DOHH2 (cell line): ENCODE measurements at regions not wholly inside any gene's neighbourhood (a gene's known extent, or its start where the extent isn't known, plus 50 kb on each side); places are given as distances from the start of the nearest gene placed in this dataset.
"Not testable (repeated sequence)": the region's sequence is repeated elsewhere in the genome, so short reads cannot be mapped to it uniquely, and the experiment has no call there.

ENCODE experiments used
- H3F3A ChIP-seq: fragments of 200-600 bp; sonication (generic), shearing (Covaris generic); 2 replicates; pipeline ENCODE4 v1.6.0; 2016; ENCODE audit warnings: antibody characterized with exemption, mild to moderate bottlenecking; ENCODE audit not compliant: control insufficient read depth, insufficient read depth
- H3K27ac ChIP-seq: fragments of 200-600 bp; sonication (generic); 2 replicates; pipeline ENCODE4 v1.5.1; 2014; ENCODE audit warnings: low read depth, mild to moderate bottlenecking, low read length, moderate library complexity
- H3K27me3 ChIP-seq: fragments of 200-600 bp; sonication (generic); 2 replicates; pipeline ENCODE4 v1.6.1; 2014; ENCODE audit warnings: mild to moderate bottlenecking, low read length, mixed read lengths; ENCODE audit not compliant: control insufficient read depth
- H3K36me3 ChIP-seq: fragments of 200-600 bp; sonication (generic); 2 replicates; pipeline ENCODE4 v1.6.1; 2014; ENCODE audit warnings: mild to moderate bottlenecking, low read length, moderate library complexity, mixed read lengths; ENCODE audit not compliant: control insufficient read depth
- H3K4me1 ChIP-seq: fragments of 200-600 bp; sonication (generic); 2 replicates; pipeline ENCODE4 v1.6.1; 2014; ENCODE audit warnings: mild to moderate bottlenecking, low read length, mixed read lengths; ENCODE audit not compliant: control insufficient read depth
- H3K4me2 ChIP-seq: fragments of 200-600 bp; sonication (generic); 2 replicates; pipeline ENCODE4 v1.6.0; 2014; ENCODE audit warnings: mild to moderate bottlenecking, low read length, moderate library complexity
- H3K4me3 ChIP-seq: fragments of 200-600 bp; sonication (generic); 2 replicates; pipeline ENCODE4 v1.5.1; 2014; ENCODE audit warnings: mild to moderate bottlenecking, low read length, mixed read lengths
- H3K79me2 ChIP-seq: fragments of 200-600 bp; sonication (generic); 2 replicates; pipeline ENCODE4 v1.6.1; 2014; ENCODE audit warnings: mild to moderate bottlenecking, low read length, mixed read lengths; ENCODE audit not compliant: control insufficient read depth
- H3K9me2 ChIP-seq: fragments of 200-600 bp; sonication (generic); replicated peaks from 2 replicates; pipeline ENCODE4 v1.6.1; 2014; ENCODE audit warnings: mild to moderate bottlenecking, low read length, mixed read lengths; ENCODE audit not compliant: control insufficient read depth
- H3K9me3 ChIP-seq: fragments of 200-600 bp; sonication (generic); 2 replicates; pipeline ENCODE4 v1.6.1; 2014; ENCODE audit warnings: antibody characterized with exemption, low read length, mixed read lengths; ENCODE audit not compliant: control insufficient read depth, insufficient read depth
- H4K20me1 ChIP-seq: fragments of 200-600 bp; sonication (generic); 2 replicates; pipeline ENCODE4 v1.6.0; 2014; ENCODE audit warnings: low read depth, mild to moderate bottlenecking, antibody characterized with exemption, low read length, moderate library complexity; ENCODE audit not compliant: control insufficient read depth, insufficient read depth
- CTCF ChIP-seq: fragments of 200-600 bp; sonication (generic); IDR thresholded peaks from one replicate; pipeline ENCODE4 v1.5.1; 2014; ENCODE audit warnings: antibody characterized with exemption, mild to moderate bottlenecking, low read depth, low read length; ENCODE audit not compliant: poor library complexity, severe bottlenecking
- EZH2phosphoT487 ChIP-seq: fragments of 200-600 bp; sonication (generic); IDR thresholded peaks from 2 replicates; pipeline ENCODE4 v1.6.1; 2017; ENCODE audit warnings: borderline replicate concordance, mild to moderate bottlenecking, antibody characterized with exemption, low read length, moderate library complexity, mixed read lengths

GRCh38 chr14:88986146-88986841 is 161.8 kb downstream of the TTC8 start:
- no peaks in the 10 kb centered on the region for H3K36me3 ChIP-seq
- TF ChIP-seq EZH2phosphoT487 = no peak
- TF ChIP-seq CTCF = no peak
- H3K27ac ChIP-seq = no peak overlapping the region
- H3K27me3 ChIP-seq = no peaks in the 10 kb centered on the region
- H3F3A ChIP-seq = no peaks in the 10 kb centered on the region
- no peaks in the 10 kb centered on the region for H3K79me2 ChIP-seq
- no peak overlapping the region for H3K4me3 ChIP-seq
- H3K4me2 ChIP-seq = no peak overlapping the region
- no peaks in the 10 kb centered on the region for H4K20me1 ChIP-seq
- no peaks in the 10 kb centered on the region for H3K4me1 ChIP-seq
- no peaks in the 10 kb centered on the region for H3K9me3 ChIP-seq
- no peaks in the 10 kb centered on the region for H3K9me2 ChIP-seq

GRCh38 chr14:88986908-88987307 is 162.5 kb downstream of the TTC8 start:
- not testable (repeated sequence) for H3K9me2 ChIP-seq, H3K79me2 ChIP-seq, H3F3A ChIP-seq, H4K20me1 ChIP-seq, H3K4me2 ChIP-seq, H3K36me3 ChIP-seq, H3K4me1 ChIP-seq, H3K27ac ChIP-seq, H3K9me3 ChIP-seq, H3K27me3 ChIP-seq, H3K4me3 ChIP-seq

- H3K36me3 ChIP-seq = no peaks in the 10 kb centered on the region
- no peaks in the 10 kb centered on the region for H3F3A ChIP-seq
- TF ChIP-seq EZH2phosphoT487 (no peak), CTCF (no peak)
- no peaks in the 10 kb centered on the region for H3K9me2 ChIP-seq
- H3K9me3 ChIP-seq = no peaks in the 10 kb centered on the region
- H3K4me2 ChIP-seq = no peak overlapping the region
- H3K79me2 ChIP-seq = no peaks in the 10 kb centered on the region
- no peaks in the 10 kb centered on the region for H4K20me1 ChIP-seq
- no peaks in the 10 kb centered on the region for H3K27me3 ChIP-seq
- no peaks in the 10 kb centered on the region for H3K4me1 ChIP-seq
- H3K4me3 ChIP-seq = no peak overlapping the region
- H3K27ac ChIP-seq = no peak overlapping the region
Observed at GRCh38 chr14:88987516-88987915, 163.1 kb downstream of the TTC8 start.

- Histone ChIP-seq H3K79me2 (no peaks in the 10 kb centered on the region), H3K4me1 (no peaks in the 10 kb centered on the region), H4K20me1 (no peaks in the 10 kb centered on the region), H3K36me3 (no peaks in the 10 kb centered on the region), H3K27me3 (no peaks in the 10 kb centered on the region), H3F3A (no peaks in the 10 kb centered on the region), H3K9me2 (no peaks in the 10 kb centered on the region), H3K4me3 (no peak overlapping the region), H3K27ac (no peak overlapping the region), H3K4me2 (no peak overlapping the region), H3K9me3 (no peaks in the 10 kb centered on the region)
- no peak for TF ChIP-seq EZH2phosphoT487
Observed at GRCh38 chr14:88989911-88990310, 165.5 kb downstream of the TTC8 start.
